Osteoblast (primary cell): ENCODE measurements at regions not wholly inside any gene's neighbourhood (a gene's known extent, or its start where the extent isn't known, plus 50 kb on each side); places are given as distances from the start of the nearest gene placed in this dataset.

Source experiments
- DNase-seq: peaks from one replicate; pipeline ENCODE4 v3.0.0; 2011; ENCODE audit warnings: low spot score, mixed read lengths; ENCODE audit not compliant: insufficient read length; ENCODE audit errors: missing footprints
- H2AFZ ChIP-seq: 2 replicates; pipeline ENCODE4 v1.6.0; 2011; ENCODE audit warnings: mild to moderate bottlenecking, low read length
- H3K27ac ChIP-seq: 2 replicates; pipeline ENCODE4 v1.5.1; 2011; ENCODE audit warnings: mild to moderate bottlenecking, low read depth, low read length, moderate library complexity
- H3K27me3 ChIP-seq: 2 replicates; pipeline ENCODE4 v1.6.0; 2012; ENCODE audit warnings: mild to moderate bottlenecking, control low read depth, inconsistent platforms, low read length, moderate library complexity; ENCODE audit not compliant: insufficient read depth
- H3K36me3 ChIP-seq: 2 replicates; pipeline ENCODE4 v1.5.1; 2011; ENCODE audit warnings: mild to moderate bottlenecking, low read length, control low read depth, moderate library complexity; ENCODE audit not compliant: insufficient read depth
- H3K4me1 ChIP-seq: 2 replicates; pipeline ENCODE4 v1.5.1; 2011; ENCODE audit warnings: mild to moderate bottlenecking, low read length, control low read depth, moderate library complexity; ENCODE audit not compliant: insufficient read depth
- H3K4me2 ChIP-seq: 2 replicates; pipeline ENCODE4 v1.6.0; 2011; ENCODE audit warnings: mild to moderate bottlenecking, low read length; ENCODE audit not compliant: insufficient read depth
- H3K4me3 ChIP-seq: fragments of 200-600 bp; sonication (generic); 3 replicates; pipeline ENCODE4 v1.5.1; 2012; ENCODE audit warnings: mild to moderate bottlenecking, low read length, inconsistent platforms; ENCODE audit not compliant: insufficient read depth
- H3K79me2 ChIP-seq: 2 replicates; pipeline ENCODE4 v1.6.0; 2012; ENCODE audit warnings: mild to moderate bottlenecking, low read length, control low read depth, inconsistent platforms; ENCODE audit not compliant: insufficient read depth
- H3K9me3 ChIP-seq: 2 replicates; pipeline ENCODE4 v1.5.1; 2011; ENCODE audit warnings: low read depth, low read length, control low read depth
- H4K20me1 ChIP-seq: 2 replicates; pipeline ENCODE4 v1.6.0; 2012; ENCODE audit warnings: mild to moderate bottlenecking, low read length, control low read depth; ENCODE audit not compliant: insufficient read depth
- TF ChIP-seq, protein P1 (sequence below): IDR thresholded peaks from 2 replicates; pipeline ENCODE4 v1.5.1; 2011; ENCODE audit warnings: mild to moderate bottlenecking, low read depth, low read length, moderate library complexity; ENCODE audit errors: extremely low read depth

DNA sequence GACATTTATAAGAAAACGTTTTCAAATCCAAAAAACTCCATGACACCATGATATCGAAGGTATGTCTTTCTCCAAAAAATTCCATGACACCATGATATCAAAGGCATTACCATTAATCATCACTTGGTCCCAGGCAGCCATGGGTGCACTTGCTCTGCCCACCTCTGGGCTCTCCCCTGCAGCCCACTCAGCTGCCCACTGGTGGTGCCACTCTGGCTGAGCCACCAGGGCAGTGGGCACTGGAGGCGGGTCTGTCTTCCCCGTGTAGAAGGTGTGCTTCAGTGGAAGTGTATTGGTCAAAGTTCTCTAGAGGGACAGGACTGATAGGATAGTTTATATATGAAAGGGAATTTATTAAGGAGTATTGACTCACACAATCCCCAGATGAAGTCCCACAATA, 240.4 kb downstream of the KLF6 start:
- Histone ChIP-seq H2AFZ (no peak overlapping the region), H3K27me3 (no peaks in the 10 kb centered on the region), H3K4me2 (no peak overlapping the region), H3K27ac (no peak overlapping the region), H3K79me2 (no peaks in the 10 kb centered on the region), H3K9me3 (no peaks in the 10 kb centered on the region), H4K20me1 (no peaks in the 10 kb centered on the region), H3K36me3 (no peaks in the 10 kb centered on the region), H3K4me1 (peaks cover 36% of the 10 kb centered on the region), H3K4me3 (no peak overlapping the region)
- TF ChIP-seq, protein P1, sequence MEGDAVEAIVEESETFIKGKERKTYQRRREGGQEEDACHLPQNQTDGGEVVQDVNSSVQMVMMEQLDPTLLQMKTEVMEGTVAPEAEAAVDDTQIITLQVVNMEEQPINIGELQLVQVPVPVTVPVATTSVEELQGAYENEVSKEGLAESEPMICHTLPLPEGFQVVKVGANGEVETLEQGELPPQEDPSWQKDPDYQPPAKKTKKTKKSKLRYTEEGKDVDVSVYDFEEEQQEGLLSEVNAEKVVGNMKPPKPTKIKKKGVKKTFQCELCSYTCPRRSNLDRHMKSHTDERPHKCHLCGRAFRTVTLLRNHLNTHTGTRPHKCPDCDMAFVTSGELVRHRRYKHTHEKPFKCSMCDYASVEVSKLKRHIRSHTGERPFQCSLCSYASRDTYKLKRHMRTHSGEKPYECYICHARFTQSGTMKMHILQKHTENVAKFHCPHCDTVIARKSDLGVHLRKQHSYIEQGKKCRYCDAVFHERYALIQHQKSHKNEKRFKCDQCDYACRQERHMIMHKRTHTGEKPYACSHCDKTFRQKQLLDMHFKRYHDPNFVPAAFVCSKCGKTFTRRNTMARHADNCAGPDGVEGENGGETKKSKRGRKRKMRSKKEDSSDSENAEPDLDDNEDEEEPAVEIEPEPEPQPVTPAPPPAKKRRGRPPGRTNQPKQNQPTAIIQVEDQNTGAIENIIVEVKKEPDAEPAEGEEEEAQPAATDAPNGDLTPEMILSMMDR: no peak
- no peak for DNase-seq

GRCh38 chr10:3542185-3542611, 242.8 kb downstream of the KLF6 start:
- Histone ChIP-seq H3K4me2 (peak overlapping the region; percentile 65), H3K36me3 (no peaks in the 10 kb centered on the region), H3K4me3 (peak overlapping the region; percentile 41), H3K4me1 (peaks cover 32% of the 10 kb centered on the region), H3K27ac (peak overlapping the region; percentile 76), H3K27me3 (no peaks in the 10 kb centered on the region), H2AFZ (peak overlapping the region; percentile 64), H3K9me3 (no peaks in the 10 kb centered on the region), H3K79me2 (no peaks in the 10 kb centered on the region), H4K20me1 (no peaks in the 10 kb centered on the region)
- TF ChIP-seq, protein P1: no peak
- DNase-seq: peak; percentile 94

- Histone ChIP-seq H3K27me3 (no peaks in the 10 kb centered on the region), H4K20me1 (no peaks in the 10 kb centered on the region), H3K4me2 (no peak overlapping the region), H3K79me2 (no peaks in the 10 kb centered on the region), H3K4me3 (no peak overlapping the region), H3K9me3 (no peaks in the 10 kb centered on the region), H3K27ac (peak overlapping the region; percentile 76), H3K4me1 (peaks cover 32% of the 10 kb centered on the region), H2AFZ (no peak overlapping the region), H3K36me3 (no peaks in the 10 kb centered on the region)
- TF ChIP-seq, protein P1: no peak
- DNase-seq: no peak
Measured at GRCh38 chr10:3539696-3540383, 245.2 kb downstream of the KLF6 start.

- H2AFZ ChIP-seq: peak overlapping the region; percentile 55
Measured at GRCh38 chr10:3538656-3539531, 246.1 kb downstream of the KLF6 start.

More at GRCh38 chr10:3538656-3539531, 246.1 kb downstream of the KLF6 start:
- Histone ChIP-seq H3K4me1 (peaks cover 32% of the 10 kb centered on the region), H3K27me3 (no peaks in the 10 kb centered on the region), H3K36me3 (no peaks in the 10 kb centered on the region), H3K79me2 (no peaks in the 10 kb centered on the region), H4K20me1 (no peaks in the 10 kb centered on the region), H3K9me3 (no peaks in the 10 kb centered on the region), H3K27ac (peak overlapping the region; percentile 76), H3K4me2 (peak overlapping the region; percentile 63), H3K4me3 (peak overlapping the region; percentile 32)
- DNase-seq: peak; percentile 96
- TF ChIP-seq, protein P1: no peak
